Stomach (tissue), 4 donors: ENCODE measurements at regions not wholly inside any gene's neighbourhood (a gene's known extent, or its start where the extent isn't known, plus 50 kb on each side); places are given as distances from the start of the nearest gene placed in this dataset.

Experiments
- POLR2A ChIP-seq, 4 donors: fragments of 450-650 bp; IDR thresholded peaks; one replicate each; pipeline ENCODE4 v1.6.1; 2016; ENCODE audit warnings: antibody characterized with exemption in 4 of 4, control low read depth in 2 of 4, mild to moderate bottlenecking in 1 of 4, moderate library complexity in 1 of 4
- POLR2AphosphoS5 ChIP-seq, 3 donors: sonication (generic); formaldehyde crosslinking; IDR thresholded peaks; one replicate each; pipeline ENCODE4 v1.6.1; 2016; ENCODE audit warnings: antibody characterized with exemption in 3 of 3
- TF ChIP-seq, protein P1 (sequence below), 7 experiments: fragments of 450-650 bp in 4 of 7; fragments of 200-600 bp in 3 of 7; sonication (generic) in 3 of 7; IDR thresholded peaks; one replicate each; pipeline ENCODE4 v1.5.1; 2016 to 2019; ENCODE audit warnings: antibody characterized with exemption in 7 of 7, control low read depth in 2 of 7, mild to moderate bottlenecking in 1 of 7

DNA sequence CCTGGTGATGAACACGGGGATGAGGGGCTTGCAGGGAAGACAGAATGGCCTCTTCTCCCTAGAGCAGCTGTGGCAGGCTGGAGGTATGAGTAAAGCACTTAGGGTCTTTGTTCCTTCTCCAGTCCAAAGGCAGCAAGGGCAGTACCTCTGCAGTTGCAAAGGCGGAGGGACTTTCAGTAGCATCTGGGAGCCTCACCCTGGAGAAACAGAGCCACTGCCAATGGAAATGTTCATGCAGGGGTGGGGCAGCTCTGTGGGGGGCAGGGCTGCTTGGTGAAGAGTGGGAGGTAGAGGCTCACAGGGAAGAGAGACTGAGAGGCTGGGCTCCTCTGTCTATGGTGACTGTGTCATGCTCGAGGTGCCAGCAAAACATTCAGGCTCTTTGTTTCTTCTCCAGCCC lies 344.1 kb upstream of the CHAC2 start:
- TF ChIP-seq, protein P1, sequence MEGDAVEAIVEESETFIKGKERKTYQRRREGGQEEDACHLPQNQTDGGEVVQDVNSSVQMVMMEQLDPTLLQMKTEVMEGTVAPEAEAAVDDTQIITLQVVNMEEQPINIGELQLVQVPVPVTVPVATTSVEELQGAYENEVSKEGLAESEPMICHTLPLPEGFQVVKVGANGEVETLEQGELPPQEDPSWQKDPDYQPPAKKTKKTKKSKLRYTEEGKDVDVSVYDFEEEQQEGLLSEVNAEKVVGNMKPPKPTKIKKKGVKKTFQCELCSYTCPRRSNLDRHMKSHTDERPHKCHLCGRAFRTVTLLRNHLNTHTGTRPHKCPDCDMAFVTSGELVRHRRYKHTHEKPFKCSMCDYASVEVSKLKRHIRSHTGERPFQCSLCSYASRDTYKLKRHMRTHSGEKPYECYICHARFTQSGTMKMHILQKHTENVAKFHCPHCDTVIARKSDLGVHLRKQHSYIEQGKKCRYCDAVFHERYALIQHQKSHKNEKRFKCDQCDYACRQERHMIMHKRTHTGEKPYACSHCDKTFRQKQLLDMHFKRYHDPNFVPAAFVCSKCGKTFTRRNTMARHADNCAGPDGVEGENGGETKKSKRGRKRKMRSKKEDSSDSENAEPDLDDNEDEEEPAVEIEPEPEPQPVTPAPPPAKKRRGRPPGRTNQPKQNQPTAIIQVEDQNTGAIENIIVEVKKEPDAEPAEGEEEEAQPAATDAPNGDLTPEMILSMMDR (IDR thresholded peaks at IDR 0.05) = no peak
- TF ChIP-seq POLR2A (IDR thresholded peaks at IDR 0.05) (no peak), POLR2AphosphoS5 (IDR thresholded peaks at IDR 0.05) (no peak)
